Fibroblast of pulmonary artery (primary cell): ENCODE measurements at regions not wholly inside any gene's neighbourhood (a gene's known extent, or its start where the extent isn't known, plus 50 kb on each side); places are given as distances from the start of the nearest gene placed in this dataset.
A peak's percentile ranks its signal among the peaks of the same experiment; 100 is the strongest.

Experiments
- DNase-seq: peaks from one replicate; pipeline ENCODE4 v3.0.0-alpha.2; 2010; ENCODE audit warnings: low read depth
- H3K4me3 ChIP-seq: replicated peaks from 2 replicates; pipeline ENCODE4 v1.5.1; 2011; ENCODE audit warnings: low read depth, mild to moderate bottlenecking, control low read depth, low read length, moderate library complexity
- CTCF ChIP-seq: IDR thresholded peaks from 2 replicates; pipeline ENCODE4 v1.5.1; 2011; ENCODE audit warnings: mild to moderate bottlenecking, control low read depth, low read length, inconsistent platforms; ENCODE audit errors: missing control alignments

GRCh38 chrX:33379839-33380238, 168.5 kb upstream of the DMD start:
- no peak overlapping the region for H3K4me3 ChIP-seq
- peak; percentile 0 for DNase-seq
- no peak for TF ChIP-seq CTCF

- H3K4me3 ChIP-seq: no peak overlapping the region
- DNase-seq: no peak
- no peak for TF ChIP-seq CTCF
Observed at GRCh38 chrX:33357606-33358005, 146.3 kb upstream of the DMD start.

- H3K4me3 ChIP-seq: no peak overlapping the region
- TF ChIP-seq CTCF: no peak
- peak; percentile 6 for DNase-seq
Observed at GRCh38 chrX:33339219-33339618, 127.9 kb upstream of the DMD start.

- peak; percentile 29 for DNase-seq
- peak; percentile 39 for TF ChIP-seq CTCF
- no peak overlapping the region for H3K4me3 ChIP-seq
Observed at GRCh38 chrX:33336783-33337182, 125.4 kb upstream of the DMD start.

GRCh38 chrX:33333271-33333670, 121.9 kb upstream of the DMD start:
- DNase-seq: no peak
- TF ChIP-seq CTCF: no peak
- H3K4me3 ChIP-seq: no peak overlapping the region

GRCh38 chrX:33330798-33331197, 119.4 kb upstream of the DMD start:
- no peak for DNase-seq
- TF ChIP-seq CTCF: no peak
- no peak overlapping the region for H3K4me3 ChIP-seq

GRCh38 chrX:33324099-33324498, 112.8 kb upstream of the DMD start:
- no peak for TF ChIP-seq CTCF
- DNase-seq: no peak
- H3K4me3 ChIP-seq: no peak overlapping the region
